K562 (cell line): ENCODE measurements at regions not wholly inside any gene's neighbourhood (a gene's known extent, or its start where the extent isn't known, plus 50 kb on each side); places are given as distances from the start of the nearest gene placed in this dataset.

Experiments
- ATAC-seq: fragments of 200-7000 bp; cut with Tn5 transposase; 3 replicates; pipeline ENCODE4 v1.9.1; 2020; ENCODE audit warnings: moderate library complexity
- BruUV-seq: library from RNA; stranded (reverse); fragments of 400-500 nt; replicated peaks from 2 replicates; lab custom pipeline; 2021; lab: Mats Ljungman, UMichigan
- CTCF ChIA-PET: fragments of 300-600 bp; formaldehyde crosslinking; extraction: SDS; loops from one replicate; lab custom pipeline; 2021; ENCODE audit warnings: low intra/inter-chr PET ratio; lab: Yijun Ruan, JAX
- POLR2A ChIA-PET: fragments of 300-600, 350-650 bp; sonication (Branson Sonifier 250); formaldehyde crosslinking; extraction: SDS; loops from one replicate; lab custom pipeline; 2021; ENCODE audit warnings: antibody characterized with exemption, inconsistent platforms; lab: Yijun Ruan, JAX
- DNase-seq, 4 experiments: peaks; one replicate each; pipeline versions ENCODE4 v3.0.0 to v3.0.0-alpha.2; 2011 to 2018; ENCODE audit warnings: low spot score in 3 of 4, mixed read lengths in 3 of 4; ENCODE audit errors: extremely low read depth in 1 of 4
- FAIRE-seq: peaks from 2 replicates; lab custom pipeline; 2011; peaks lifted over from hg19 to GRCh38; lab: Jason Lieb, UNC
- H2AFZ ChIP-seq: 2 replicates; pipeline ENCODE4 v1.6.0; 2011; ENCODE audit warnings: low read depth, low read length, control low read depth, inconsistent platforms
- H3K27ac ChIP-seq: fragments of 200-600 bp; 3 replicates; pipeline ENCODE4 v1.8.0; 2011; ENCODE audit warnings: low read depth, mild to moderate bottlenecking, control low read depth, inconsistent platforms, low read length, moderate library complexity, mixed read lengths; ENCODE audit errors: extremely low read depth
- H3K27me3 ChIP-seq, 2 experiments: fragments of 300-600 bp in 1 of 2; 2 replicates in 1 of 2; 3 replicates in 1 of 2; pipeline versions ENCODE4 v1.6.0 to v1.8.0; 2011; ENCODE audit warnings: inconsistent platforms in 2 of 2, low read length in 2 of 2, mild to moderate bottlenecking in 1 of 2, mixed read lengths in 1 of 2, moderate library complexity in 1 of 2; ENCODE audit not compliant: control insufficient read depth in 2 of 2, insufficient read depth in 2 of 2
- H3K36me3 ChIP-seq: fragments of 300-600 bp; 3 replicates; pipeline ENCODE4 v1.8.0; 2011; ENCODE audit warnings: mild to moderate bottlenecking, low read length, inconsistent platforms; ENCODE audit not compliant: control insufficient read depth, insufficient read depth
- H3K4me1 ChIP-seq, 2 experiments: fragments of 200-600 bp in 1 of 2; replicated peaks in 1 of 2; 2 replicates in 1 of 2; 3 replicates in 1 of 2; pipeline versions ENCODE4 v1.5.1 to v1.8.0; 2011; ENCODE audit warnings: inconsistent platforms in 2 of 2, low read length in 2 of 2, mild to moderate bottlenecking in 1 of 2, mixed read lengths in 1 of 2, moderate library complexity in 1 of 2; ENCODE audit not compliant: control insufficient read depth in 2 of 2, insufficient read depth in 2 of 2
- H3K4me2 ChIP-seq: 2 replicates; pipeline ENCODE4 v1.6.1; 2011; ENCODE audit warnings: low read length, control low read depth, inconsistent platforms, mixed read lengths; ENCODE audit not compliant: insufficient read depth
- H3K4me3 ChIP-seq: fragments of 200-600 bp; sonication (generic), shearing (Covaris generic); 2 replicates; pipeline ENCODE4 v1.5.1; 2016; ENCODE audit warnings: control low read depth, inconsistent platforms
- H3K79me2 ChIP-seq: fragments of 200-600 bp; 3 replicates; pipeline ENCODE4 v1.8.0; 2011; ENCODE audit warnings: low read length, inconsistent platforms; ENCODE audit not compliant: control insufficient read depth, insufficient read depth
- H3K9ac ChIP-seq, 2 experiments: 2 replicates each; pipeline versions ENCODE4 v1.6.0 to v1.6.1; 2011; ENCODE audit warnings: low read depth in 2 of 2, low read length in 2 of 2, control low read depth in 1 of 2, inconsistent platforms in 1 of 2, mild to moderate bottlenecking in 1 of 2, mixed read lengths in 1 of 2; ENCODE audit not compliant: insufficient read depth in 1 of 2
- H3K9me1 ChIP-seq: one replicate; pipeline ENCODE4 v1.6.0; 2011; ENCODE audit warnings: inconsistent platforms, mild to moderate bottlenecking, low read length, moderate library complexity; ENCODE audit not compliant: control insufficient read depth, insufficient read depth
- H3K9me3 ChIP-seq: replicated peaks from 2 replicates; pipeline ENCODE4 v1.5.1; 2011; ENCODE audit warnings: low read depth, low read length, inconsistent platforms; ENCODE audit not compliant: control insufficient read depth, insufficient read depth
- H4K20me1 ChIP-seq: replicated peaks from 2 replicates; pipeline ENCODE4 v1.6.1; 2011; ENCODE audit warnings: low read length, inconsistent platforms, mixed read lengths; ENCODE audit not compliant: control insufficient read depth, insufficient read depth
- IRF2 ChIP-seq: sonication (generic); formaldehyde crosslinking; IDR thresholded peaks from 2 replicates; pipeline ENCODE4 v1.8.1; 2022; ENCODE audit warnings: mild to moderate bottlenecking, missing genetic modification reagents
- L3MBTL2 ChIP-seq: fragments of 450-650 bp; IDR thresholded peaks from 2 replicates; pipeline ENCODE4 v1.6.1; 2016; ENCODE audit warnings: mild to moderate bottlenecking, moderate library complexity
- MAFG ChIP-seq: fragments of 450-650 bp; conservative IDR thresholded peaks from 2 replicates; pipeline ENCODE4 v1.6.1; 2016; ENCODE audit warnings: missing genetic modification characterization, missing compliant biosample characterization
- MECOM ChIP-seq: fragments of 250-450 bp; sonication (Bioruptor Pico); IDR thresholded peaks from 2 replicates; pipeline ENCODE4 v1.8.0; 2022; ENCODE audit warnings: inconsistent platforms
- PHB2 ChIP-seq: fragments of 450-650 bp; IDR thresholded peaks from 2 replicates; pipeline ENCODE4 v1.6.1; 2017; ENCODE audit warnings: low read depth
- PYGO2 ChIP-seq: fragments of 450-650 bp; IDR thresholded peaks from 2 replicates; pipeline ENCODE4 v1.6.1; 2016; ENCODE audit warnings: mild to moderate bottlenecking, missing genetic modification characterization, moderate library complexity, missing compliant biosample characterization
- RFX1 ChIP-seq: fragments of 450-650 bp; IDR thresholded peaks from 2 replicates; pipeline ENCODE4 v1.6.1; 2016; ENCODE audit warnings: mild to moderate bottlenecking, moderate library complexity
- ZFP30 ChIP-seq: fragments of 250-450 bp; sonication (Bioruptor Pico); IDR thresholded peaks from 2 replicates; pipeline ENCODE4 v1.8.0; 2022; ENCODE audit warnings: moderate library complexity, mild to moderate bottlenecking, inconsistent platforms, borderline replicate concordance
- ZNF224 ChIP-seq: sonication (generic); formaldehyde crosslinking; IDR thresholded peaks from 2 replicates; pipeline ENCODE4 v1.8.0; 2022; ENCODE audit warnings: mild to moderate bottlenecking, missing genetic modification reagents
- ZNF699 ChIP-seq: fragments of 250-450 bp; sonication (Bioruptor Pico); IDR thresholded peaks from 2 replicates; pipeline ENCODE4 v1.8.0; 2021; ENCODE audit warnings: mild to moderate bottlenecking, moderate library complexity; ENCODE audit not compliant: insufficient replicate concordance
- ZNF75A ChIP-seq: fragments of 450-650 bp; formaldehyde crosslinking; IDR thresholded peaks from 2 replicates; pipeline ENCODE4 v1.4.0; 2020; ENCODE audit warnings: mild to moderate bottlenecking
- WGBS: fragments of 100-300 bp; shearing (Covaris generic); methylation state at CpG from one replicate; pipeline ENCODE4 v1.1.6; 2016; ENCODE audit warnings: low coverage, mixed read lengths; ENCODE audit not compliant: insufficient coverage; ENCODE audit errors: missing lambda C conversion rate; 5-methylcytosine and 5-hydroxymethylcytosine counted together
- in situ Hi-C: fragments of 300-500 bp; cut with MboI; formaldehyde crosslinking; loops from 4 replicates; pipeline ENCODE4 v1.15.0; 2018; ENCODE audit warnings: inconsistent platforms, mixed read lengths
- intact Hi-C: fragments of 100-400 bp; cut with micrococcal nuclease; formaldehyde crosslinking; loops from 2 replicates; pipeline ENCODE4 v1.14.2; 2022
- TF ChIP-seq, protein P1 (sequence below): fragments of 250-450 bp; sonication (Bioruptor Pico); IDR thresholded peaks from 2 replicates; pipeline ENCODE4 v1.5.0; 2021; ENCODE audit warnings: mild to moderate bottlenecking, borderline replicate concordance

DNA sequence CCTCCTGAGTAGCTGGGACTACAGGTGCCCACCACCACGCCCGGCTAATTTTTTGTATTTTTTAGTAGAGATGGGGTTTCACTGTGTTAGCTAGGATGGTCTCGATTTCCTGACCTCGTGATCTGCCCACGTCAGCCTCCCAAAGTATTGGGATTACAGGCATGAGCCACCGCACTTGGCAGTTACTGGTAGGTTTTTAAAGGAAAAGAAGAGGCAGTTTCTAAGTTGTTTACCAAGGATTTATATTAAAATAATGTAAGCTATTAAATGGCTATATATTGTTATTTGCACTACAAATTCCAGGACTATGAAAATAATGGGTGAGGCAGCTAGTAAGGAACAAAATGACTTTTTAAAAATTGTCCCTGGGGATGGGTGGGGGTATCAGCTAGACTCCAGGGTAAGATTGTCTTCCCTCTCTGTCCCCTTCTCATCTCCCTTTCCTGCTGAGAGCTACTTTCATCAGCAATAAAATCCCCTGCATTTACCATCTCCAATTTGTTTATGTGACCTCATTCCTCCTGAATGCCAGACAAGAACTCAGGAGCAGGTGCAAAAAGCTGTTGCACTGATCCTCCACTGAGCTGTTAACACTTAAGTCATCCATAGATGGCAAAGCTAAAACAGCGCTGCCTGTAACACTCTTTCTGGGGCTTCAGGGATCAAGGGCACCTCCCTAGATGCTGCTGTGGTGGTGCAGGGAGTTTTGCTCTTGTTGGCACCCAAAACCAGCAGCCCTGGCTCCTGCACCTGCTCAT, 165.2 kb downstream of the ZPLD1 start:
- Histone ChIP-seq H3K79me2 (no peaks in the 10 kb centered on the region), H3K4me3 (no peak overlapping the region), H3K9me1 (no peaks in the 10 kb centered on the region), H3K9me3 (no peaks in the 10 kb centered on the region), H3K27me3 (no peaks in the 10 kb centered on the region), H3K4me2 (no peak overlapping the region), H3K4me1 (no peaks in the 10 kb centered on the region), H4K20me1 (no peaks in the 10 kb centered on the region), H3K36me3 (no peaks in the 10 kb centered on the region), H3K27ac (no peak overlapping the region), H2AFZ (no peak overlapping the region), H3K9ac (no peak overlapping the region)
- ChIA-PET POLR2A (no interaction called here), CTCF (no interaction called here)
- DNase-seq: no peak
- no TSS peak for BruUV-seq
- no peak for FAIRE-seq
- in situ Hi-C loops: no loop called here
- 3% methylated on average over 6 of the region's 7 CpGs for WGBS
- intact Hi-C loops: no loop called here
- no peak for TF ChIP-seq L3MBTL2
- TF ChIP-seq ZNF224 (CRISPR knock-in tag): no peak
- no peak for TF ChIP-seq ZNF699
- TF ChIP-seq, protein P1, sequence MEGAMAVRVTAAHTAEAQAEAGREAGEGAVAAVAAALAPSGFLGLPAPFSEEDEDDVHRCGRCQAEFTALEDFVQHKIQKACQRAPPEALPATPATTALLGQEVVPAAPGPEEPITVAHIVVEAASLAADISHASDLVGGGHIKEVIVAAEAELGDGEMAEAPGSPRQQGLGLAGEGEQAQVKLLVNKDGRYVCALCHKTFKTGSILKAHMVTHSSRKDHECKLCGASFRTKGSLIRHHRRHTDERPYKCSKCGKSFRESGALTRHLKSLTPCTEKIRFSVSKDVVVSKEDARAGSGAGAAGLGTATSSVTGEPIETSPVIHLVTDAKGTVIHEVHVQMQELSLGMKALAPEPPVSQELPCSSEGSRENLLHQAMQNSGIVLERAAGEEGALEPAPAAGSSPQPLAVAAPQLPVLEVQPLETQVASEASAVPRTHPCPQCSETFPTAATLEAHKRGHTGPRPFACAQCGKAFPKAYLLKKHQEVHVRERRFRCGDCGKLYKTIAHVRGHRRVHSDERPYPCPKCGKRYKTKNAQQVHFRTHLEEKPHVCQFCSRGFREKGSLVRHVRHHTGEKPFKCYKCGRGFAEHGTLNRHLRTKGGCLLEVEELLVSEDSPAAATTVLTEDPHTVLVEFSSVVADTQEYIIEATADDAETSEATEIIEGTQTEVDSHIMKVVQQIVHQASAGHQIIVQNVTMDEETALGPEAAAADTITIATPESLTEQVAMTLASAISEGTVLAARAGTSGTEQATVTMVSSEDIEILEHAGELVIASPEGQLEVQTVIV: no peak
- no peak for TF ChIP-seq IRF2 (CRISPR knock-in tag)
- no peak for TF ChIP-seq ZFP30
- TF ChIP-seq RFX1: no peak
- no peak for TF ChIP-seq MECOM (CRISPR knock-in tag)
- no peak for TF ChIP-seq PYGO2 (tag)
- TF ChIP-seq PHB2: no peak
- TF ChIP-seq ZNF75A: no peak
- no peak for TF ChIP-seq MAFG (tag)
- ATAC-seq: no peak
